Stomach (tissue), 4 donors: ENCODE measurements at regions not wholly inside any gene's neighbourhood (a gene's known extent, or its start where the extent isn't known, plus 50 kb on each side); places are given as distances from the start of the nearest gene placed in this dataset.

ENCODE experiments used
- POLR2AphosphoS5 ChIP-seq, 3 donors: sonication (generic); formaldehyde crosslinking; IDR thresholded peaks; one replicate each; pipeline ENCODE4 v1.6.1; 2016; ENCODE audit warnings: antibody characterized with exemption in 3 of 3
- TF ChIP-seq, protein P1 (sequence below), 7 experiments: fragments of 450-650 bp in 4 of 7; fragments of 200-600 bp in 3 of 7; sonication (generic) in 3 of 7; IDR thresholded peaks; one replicate each; pipeline ENCODE4 v1.5.1; 2016 to 2019; ENCODE audit warnings: antibody characterized with exemption in 7 of 7, control low read depth in 2 of 7, mild to moderate bottlenecking in 1 of 7

DNA sequence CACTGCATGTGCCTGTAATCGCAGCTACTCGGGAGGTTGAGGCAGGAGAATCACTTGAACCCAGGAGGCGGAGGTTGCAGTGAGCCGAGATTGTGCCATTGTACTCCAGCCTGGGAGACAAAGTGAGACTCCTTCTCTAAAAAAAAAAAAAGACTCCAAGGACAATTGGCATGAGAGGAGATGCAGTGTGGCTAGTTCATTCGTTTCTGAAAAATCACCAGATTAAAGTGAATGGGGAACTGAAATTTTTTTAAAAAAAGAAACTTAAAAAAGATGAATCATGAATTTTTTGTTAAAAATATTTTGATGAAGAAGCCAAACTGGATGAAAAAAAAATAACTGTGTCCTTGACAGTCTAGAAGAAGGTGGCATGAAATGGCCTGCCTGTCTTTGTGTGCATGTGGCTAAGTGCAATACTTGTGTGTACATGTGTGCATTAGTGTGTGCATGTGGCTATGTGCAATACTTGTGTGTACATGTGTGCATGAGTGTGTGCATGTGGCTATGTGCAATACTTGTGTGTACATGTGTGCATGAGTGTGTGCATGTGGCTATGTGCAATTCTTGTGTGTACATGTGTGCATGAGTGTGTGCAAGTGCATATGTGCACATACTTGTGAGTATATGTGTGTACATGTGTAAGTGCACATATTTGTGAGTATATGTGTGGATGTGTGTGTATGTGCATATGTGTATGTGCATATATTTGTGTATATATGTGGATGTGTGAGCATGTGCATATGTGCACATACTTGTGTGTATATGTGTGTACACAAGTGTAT is 391.7 kb upstream of the KLF6 start:
- TF ChIP-seq POLR2AphosphoS5 (IDR thresholded peaks at IDR 0.05) = no peak
- TF ChIP-seq, protein P1, sequence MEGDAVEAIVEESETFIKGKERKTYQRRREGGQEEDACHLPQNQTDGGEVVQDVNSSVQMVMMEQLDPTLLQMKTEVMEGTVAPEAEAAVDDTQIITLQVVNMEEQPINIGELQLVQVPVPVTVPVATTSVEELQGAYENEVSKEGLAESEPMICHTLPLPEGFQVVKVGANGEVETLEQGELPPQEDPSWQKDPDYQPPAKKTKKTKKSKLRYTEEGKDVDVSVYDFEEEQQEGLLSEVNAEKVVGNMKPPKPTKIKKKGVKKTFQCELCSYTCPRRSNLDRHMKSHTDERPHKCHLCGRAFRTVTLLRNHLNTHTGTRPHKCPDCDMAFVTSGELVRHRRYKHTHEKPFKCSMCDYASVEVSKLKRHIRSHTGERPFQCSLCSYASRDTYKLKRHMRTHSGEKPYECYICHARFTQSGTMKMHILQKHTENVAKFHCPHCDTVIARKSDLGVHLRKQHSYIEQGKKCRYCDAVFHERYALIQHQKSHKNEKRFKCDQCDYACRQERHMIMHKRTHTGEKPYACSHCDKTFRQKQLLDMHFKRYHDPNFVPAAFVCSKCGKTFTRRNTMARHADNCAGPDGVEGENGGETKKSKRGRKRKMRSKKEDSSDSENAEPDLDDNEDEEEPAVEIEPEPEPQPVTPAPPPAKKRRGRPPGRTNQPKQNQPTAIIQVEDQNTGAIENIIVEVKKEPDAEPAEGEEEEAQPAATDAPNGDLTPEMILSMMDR (IDR thresholded peaks at IDR 0.05) = no peak
